GM23338 (cell line): ENCODE measurements at regions not wholly inside any gene's neighbourhood (a gene's known extent, or its start where the extent isn't known, plus 50 kb on each side); places are given as distances from the start of the nearest gene placed in this dataset.

ENCODE experiments used
- ATAC-seq: fragments of 200-7000 bp; cut with Tn5 transposase; 3 replicates; pipeline ENCODE4 v1.9.1; 2020
- DNase-seq: peaks from one replicate; pipeline ENCODE4 v3.0.0-alpha.2; 2015; ENCODE audit warnings: low spot score
- H2AFZ ChIP-seq: fragments of 200-600 bp; sonication (generic); 2 replicates; pipeline ENCODE4 v1.8.0; 2016; ENCODE audit warnings: antibody characterized with exemption, mild to moderate bottlenecking, moderate library complexity
- H3F3A ChIP-seq: fragments of 200-600 bp; sonication (generic); replicated peaks from 2 replicates; pipeline ENCODE4 v1.8.0; 2017; ENCODE audit warnings: antibody characterized with exemption, mixed run types, low read depth
- H3K27ac ChIP-seq: fragments of 200-600 bp; sonication (generic); 2 replicates; pipeline ENCODE4 v1.6.1; 2016; ENCODE audit warnings: low read depth
- H3K27me3 ChIP-seq: fragments of 200-600 bp; sonication (generic); 2 replicates; pipeline ENCODE4 v1.8.0; 2016; ENCODE audit warnings: mild to moderate bottlenecking, mixed run types, moderate library complexity; ENCODE audit not compliant: insufficient read depth
- H3K36me3 ChIP-seq: fragments of 200-600 bp; sonication (generic); 2 replicates; pipeline ENCODE4 v1.8.0; 2016; ENCODE audit warnings: mild to moderate bottlenecking; ENCODE audit not compliant: insufficient read depth
- H3K4me1 ChIP-seq: fragments of 200-600 bp; sonication (generic); 2 replicates; pipeline ENCODE4 v1.8.0; 2016; ENCODE audit warnings: mild to moderate bottlenecking, moderate library complexity; ENCODE audit not compliant: insufficient read depth
- H3K4me2 ChIP-seq: fragments of 200-600 bp; sonication (generic); 2 replicates; pipeline ENCODE4 v1.7.1; 2017; ENCODE audit warnings: mixed run types
- H3K4me3 ChIP-seq: fragments of 200-600 bp; sonication (generic); 2 replicates; pipeline ENCODE4 v1.6.1; 2016; ENCODE audit warnings: mixed run types
- H3K79me2 ChIP-seq: fragments of 200-600 bp; sonication (generic); replicated peaks from 2 replicates; pipeline ENCODE4 v1.8.0; 2017; ENCODE audit warnings: mild to moderate bottlenecking; ENCODE audit not compliant: insufficient read depth
- H3K9me2 ChIP-seq: fragments of 200-600 bp; sonication (generic); 2 replicates; pipeline ENCODE4 v1.8.0; 2017; ENCODE audit not compliant: insufficient read depth
- H4K20me1 ChIP-seq: fragments of 200-600 bp; sonication (generic); replicated peaks from 2 replicates; pipeline ENCODE4 v1.8.0; 2017; ENCODE audit warnings: mild to moderate bottlenecking; ENCODE audit not compliant: insufficient read depth
- H3K27ac Mint-ChIP-seq: 2 replicates; pipeline ENCODE4 v1.8.0; 2020; ENCODE audit warnings: inconsistent platforms, mild to moderate bottlenecking, moderate library complexity, mixed read lengths
- H3K27me3 Mint-ChIP-seq: 3 replicates; pipeline ENCODE4 v1.8.0; 2022; ENCODE audit warnings: low read depth, mild to moderate bottlenecking, moderate library complexity, mixed read lengths, inconsistent platforms; ENCODE audit not compliant: insufficient read depth, poor library complexity
- H3K36me3 Mint-ChIP-seq: 3 replicates; pipeline ENCODE4 v1.8.0; 2021; ENCODE audit warnings: low read depth, mild to moderate bottlenecking, inconsistent platforms, moderate library complexity, mixed read lengths
- H3K4me1 Mint-ChIP-seq: 3 replicates; pipeline ENCODE4 v1.8.0; 2020; ENCODE audit warnings: mild to moderate bottlenecking, inconsistent platforms, mixed read lengths
- H3K4me3 Mint-ChIP-seq: 3 replicates; pipeline ENCODE4 v1.8.0; 2021; ENCODE audit warnings: moderate library complexity, mild to moderate bottlenecking, inconsistent platforms, mixed read lengths
- H3K9me3 Mint-ChIP-seq: 3 replicates; pipeline ENCODE4 v1.8.0; 2020; ENCODE audit warnings: moderate library complexity, mild to moderate bottlenecking, inconsistent platforms, mixed read lengths
- JUNB ChIP-seq: IDR thresholded peaks from one replicate; pipeline ENCODE4 v1.6.1; 2016; ENCODE audit warnings: antibody characterized with exemption; ENCODE audit not compliant: unreplicated experiment
- REST ChIP-seq: IDR thresholded peaks from one replicate; pipeline ENCODE4 v1.6.1; 2018; ENCODE audit warnings: antibody characterized with exemption; ENCODE audit not compliant: unreplicated experiment
- ZNF462 ChIP-seq: fragments of 250-450 bp; sonication (Bioruptor Pico); IDR thresholded peaks from 2 replicates; pipeline ENCODE4 v1.5.0; 2020; ENCODE audit warnings: mild to moderate bottlenecking, moderate library complexity

GRCh38 chr9:110030632-110031031 lies 177.3 kb downstream of the C9orf152 start:
- Mint-ChIP-seq H3K4me3 (no peak overlapping the region), H3K9me3 (no peaks in the 10 kb centered on the region), H3K36me3 (no peaks in the 10 kb centered on the region), H3K4me1 (peaks cover 30% of the 10 kb centered on the region), H3K27me3 (no peaks in the 10 kb centered on the region), H3K27ac (no peak overlapping the region)
- H3K36me3 ChIP-seq, result no peaks in the 10 kb centered on the region
- TF ChIP-seq JUNB, result no peak
- TF ChIP-seq REST, result no peak
- no peak for TF ChIP-seq ZNF462 (CRISPR knock-in tag)
- DNase-seq (no peak), ATAC-seq (no peak)
- no peaks in the 10 kb centered on the region for H4K20me1 ChIP-seq
- no peak overlapping the region for H3K4me3 ChIP-seq
- no peak overlapping the region for H3K27ac ChIP-seq
- H3F3A ChIP-seq, result no peaks in the 10 kb centered on the region
- H2AFZ ChIP-seq, result no peak overlapping the region
- H3K4me2 ChIP-seq, result no peak overlapping the region
- H3K27me3 ChIP-seq, result no peaks in the 10 kb centered on the region
- H3K79me2 ChIP-seq, result no peaks in the 10 kb centered on the region
- H3K9me2 ChIP-seq, result no peaks in the 10 kb centered on the region
- H3K4me1 ChIP-seq, result peaks cover 11% of the 10 kb centered on the region
